SK-N-SH (cell line): ENCODE measurements at regions not wholly inside any gene's neighbourhood (a gene's known extent, or its start where the extent isn't known, plus 50 kb on each side); places are given as distances from the start of the nearest gene placed in this dataset.

Experiments
- CHD2 ChIP-seq: fragments of 150-350 bp; IDR thresholded peaks from 2 replicates; pipeline ENCODE4 v1.6.1; 2018; ENCODE audit warnings: low read length; ENCODE audit not compliant: partially characterized antibody
- EP300 ChIP-seq, 2 experiments: IDR thresholded peaks; 2 replicates each; pipeline versions ENCODE4 v1.4.0 to v1.6.1; 2012; ENCODE audit warnings: borderline replicate concordance in 1 of 2, low read depth in 1 of 2, low read length in 1 of 2
- NRF1 ChIP-seq: IDR thresholded peaks from 2 replicates; pipeline ENCODE4 v1.6.1; 2012; ENCODE audit warnings: low read depth, mild to moderate bottlenecking, low read length
- TF ChIP-seq, protein P1 (sequence below): IDR thresholded peaks from 2 replicates; pipeline ENCODE4 v1.4.0; 2012; ENCODE audit warnings: low read depth, borderline replicate concordance
- TF ChIP-seq, protein P2 (sequence below): fragments of 150-350 bp; IDR thresholded peaks from 2 replicates; pipeline ENCODE4 v1.6.1; 2017; ENCODE audit warnings: antibody characterized with exemption, low read length, low read depth, borderline replicate concordance
- TF ChIP-seq, protein P3 (sequence below): fragments of 200-600 bp; sonication (generic); IDR thresholded peaks from 2 replicates; pipeline ENCODE4 v1.6.1; 2017; ENCODE audit warnings: antibody characterized with exemption, mild to moderate bottlenecking, moderate library complexity
- TF ChIP-seq, protein P4 (sequence below): IDR thresholded peaks from 2 replicates; pipeline ENCODE4 v1.4.0; 2012; ENCODE audit warnings: low read depth

DNA sequence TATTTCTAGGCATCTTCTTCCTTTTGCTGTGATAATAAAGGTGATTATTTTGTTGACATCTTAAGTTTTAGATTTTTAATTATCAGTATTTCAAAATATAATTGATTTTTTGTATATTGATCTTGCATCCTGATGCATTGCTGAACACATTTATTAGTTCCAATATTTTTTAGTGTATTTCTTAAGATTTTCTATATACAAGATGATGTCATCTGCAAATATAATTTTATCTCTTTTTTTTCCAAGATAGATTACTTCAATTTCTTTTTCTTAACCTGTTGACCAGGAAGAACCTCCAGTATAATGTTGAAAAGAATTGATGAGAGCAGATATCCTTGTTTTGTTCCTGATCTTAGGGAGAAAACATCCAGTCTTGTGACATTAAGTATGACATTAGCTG is 54.8 kb upstream of the LRRN2 start:
- TF ChIP-seq, protein P1, sequence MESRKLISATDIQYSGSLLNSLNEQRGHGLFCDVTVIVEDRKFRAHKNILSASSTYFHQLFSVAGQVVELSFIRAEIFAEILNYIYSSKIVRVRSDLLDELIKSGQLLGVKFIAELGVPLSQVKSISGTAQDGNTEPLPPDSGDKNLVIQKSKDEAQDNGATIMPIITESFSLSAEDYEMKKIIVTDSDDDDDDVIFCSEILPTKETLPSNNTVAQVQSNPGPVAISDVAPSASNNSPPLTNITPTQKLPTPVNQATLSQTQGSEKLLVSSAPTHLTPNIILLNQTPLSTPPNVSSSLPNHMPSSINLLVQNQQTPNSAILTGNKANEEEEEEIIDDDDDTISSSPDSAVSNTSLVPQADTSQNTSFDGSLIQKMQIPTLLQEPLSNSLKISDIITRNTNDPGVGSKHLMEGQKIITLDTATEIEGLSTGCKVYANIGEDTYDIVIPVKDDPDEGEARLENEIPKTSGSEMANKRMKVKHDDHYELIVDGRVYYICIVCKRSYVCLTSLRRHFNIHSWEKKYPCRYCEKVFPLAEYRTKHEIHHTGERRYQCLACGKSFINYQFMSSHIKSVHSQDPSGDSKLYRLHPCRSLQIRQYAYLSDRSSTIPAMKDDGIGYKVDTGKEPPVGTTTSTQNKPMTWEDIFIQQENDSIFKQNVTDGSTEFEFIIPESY, result no peak
- TF ChIP-seq, protein P2, sequence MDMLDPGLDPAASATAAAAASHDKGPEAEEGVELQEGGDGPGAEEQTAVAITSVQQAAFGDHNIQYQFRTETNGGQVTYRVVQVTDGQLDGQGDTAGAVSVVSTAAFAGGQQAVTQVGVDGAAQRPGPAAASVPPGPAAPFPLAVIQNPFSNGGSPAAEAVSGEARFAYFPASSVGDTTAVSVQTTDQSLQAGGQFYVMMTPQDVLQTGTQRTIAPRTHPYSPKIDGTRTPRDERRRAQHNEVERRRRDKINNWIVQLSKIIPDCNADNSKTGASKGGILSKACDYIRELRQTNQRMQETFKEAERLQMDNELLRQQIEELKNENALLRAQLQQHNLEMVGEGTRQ, result no peak
- no peak for TF ChIP-seq EP300 (IDR thresholded peaks at IDR 0.05; ENCODE audit: borderline replicate concordance in 1 of 2, low read depth in 1 of 2, low read length in 1 of 2)
- TF ChIP-seq, protein P3, sequence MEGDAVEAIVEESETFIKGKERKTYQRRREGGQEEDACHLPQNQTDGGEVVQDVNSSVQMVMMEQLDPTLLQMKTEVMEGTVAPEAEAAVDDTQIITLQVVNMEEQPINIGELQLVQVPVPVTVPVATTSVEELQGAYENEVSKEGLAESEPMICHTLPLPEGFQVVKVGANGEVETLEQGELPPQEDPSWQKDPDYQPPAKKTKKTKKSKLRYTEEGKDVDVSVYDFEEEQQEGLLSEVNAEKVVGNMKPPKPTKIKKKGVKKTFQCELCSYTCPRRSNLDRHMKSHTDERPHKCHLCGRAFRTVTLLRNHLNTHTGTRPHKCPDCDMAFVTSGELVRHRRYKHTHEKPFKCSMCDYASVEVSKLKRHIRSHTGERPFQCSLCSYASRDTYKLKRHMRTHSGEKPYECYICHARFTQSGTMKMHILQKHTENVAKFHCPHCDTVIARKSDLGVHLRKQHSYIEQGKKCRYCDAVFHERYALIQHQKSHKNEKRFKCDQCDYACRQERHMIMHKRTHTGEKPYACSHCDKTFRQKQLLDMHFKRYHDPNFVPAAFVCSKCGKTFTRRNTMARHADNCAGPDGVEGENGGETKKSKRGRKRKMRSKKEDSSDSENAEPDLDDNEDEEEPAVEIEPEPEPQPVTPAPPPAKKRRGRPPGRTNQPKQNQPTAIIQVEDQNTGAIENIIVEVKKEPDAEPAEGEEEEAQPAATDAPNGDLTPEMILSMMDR, result no peak
- no peak for TF ChIP-seq CHD2
- no peak for TF ChIP-seq NRF1
- TF ChIP-seq, protein P4, sequence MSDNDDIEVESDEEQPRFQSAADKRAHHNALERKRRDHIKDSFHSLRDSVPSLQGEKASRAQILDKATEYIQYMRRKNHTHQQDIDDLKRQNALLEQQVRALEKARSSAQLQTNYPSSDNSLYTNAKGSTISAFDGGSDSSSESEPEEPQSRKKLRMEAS, result no peak
